Testis (tissue), 2 donors: ENCODE measurements at regions not wholly inside any gene's neighbourhood (a gene's known extent, or its start where the extent isn't known, plus 50 kb on each side); places are given as distances from the start of the nearest gene placed in this dataset.

Experiments used
- DNase-seq: peaks from one replicate; pipeline ENCODE4 v3.0.0-alpha.2; 2019
- H3K27ac ChIP-seq, 2 donors: fragments of 200-600 bp; sonication (generic); one replicate each; pipeline ENCODE4 v1.5.1; 2019
- H3K27me3 ChIP-seq: fragments of 200-600 bp; sonication (generic); one replicate; pipeline ENCODE4 v1.5.1; 2019
- H3K36me3 ChIP-seq: fragments of 200-600 bp; sonication (generic); one replicate; pipeline ENCODE4 v1.5.1; 2017; ENCODE audit warnings: low read depth; ENCODE audit errors: missing control alignments
- H3K4me1 ChIP-seq: fragments of 200-600 bp; sonication (generic); one replicate; pipeline ENCODE4 v1.5.1; 2019
- H3K4me3 ChIP-seq, 2 donors: fragments of 200-600 bp; sonication (generic); one replicate each; pipeline ENCODE4 v1.5.1; 2017 to 2019
- H3K9me3 ChIP-seq: fragments of 200-600 bp; sonication (generic); one replicate; pipeline ENCODE4 v1.5.1; 2017
- POLR2A ChIP-seq: fragments of 450-650 bp; IDR thresholded peaks from one replicate; pipeline ENCODE4 v1.6.1; 2017; ENCODE audit warnings: antibody characterized with exemption, mild to moderate bottlenecking, moderate library complexity
- WGBS, 2 donors: methylation state at CpG; one replicate each; pipeline ENCODE4 v1.1.5; 2018; 5-methylcytosine and 5-hydroxymethylcytosine counted together
- intact Hi-C: fragments of 100-400 bp; cut with DNase I; formaldehyde crosslinking; loops from one replicate; pipeline ENCODE4 v1.15.1; 2023; ENCODE audit warnings: low total_unique reads
- TF ChIP-seq, protein P1 (sequence below), 3 experiments: fragments of 450-650 bp in 2 of 3; fragments of 200-600 bp in 1 of 3; sonication (generic) in 1 of 3; IDR thresholded peaks; one replicate each; pipeline ENCODE4 v1.5.1; 2016 to 2019; ENCODE audit warnings: antibody characterized with exemption in 3 of 3, mild to moderate bottlenecking in 2 of 3, moderate library complexity in 1 of 3

DNA sequence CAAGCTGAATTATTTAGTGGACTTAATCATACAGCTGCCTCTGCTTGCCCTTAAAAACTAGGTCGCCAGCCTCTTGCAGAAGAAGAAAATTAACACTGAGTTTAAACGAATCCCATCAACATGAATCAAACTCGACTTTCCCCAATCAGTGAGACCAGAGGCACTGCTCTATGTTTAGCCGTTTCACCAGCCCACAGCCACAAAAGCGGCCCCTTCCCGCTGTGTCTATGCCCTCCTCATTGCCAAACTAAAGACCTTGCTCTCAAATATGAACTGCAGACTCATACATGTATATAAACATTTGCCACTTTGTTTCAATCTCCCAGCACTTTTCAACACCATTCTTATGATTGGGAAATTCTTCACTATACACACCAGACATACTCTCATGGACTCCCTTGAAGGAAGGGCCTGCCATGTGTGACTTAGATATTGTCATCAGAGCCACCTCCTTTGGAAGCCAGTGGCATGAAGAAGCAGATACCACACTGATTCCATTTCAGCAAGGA is 105.8 kb upstream of the ADGRF1 start:
- Histone ChIP-seq H3K4me3 (no peak overlapping the region), H3K36me3 (no peaks in the 10 kb centered on the region), H3K4me1 (no peaks in the 10 kb centered on the region), H3K9me3 (no peaks in the 10 kb centered on the region), H3K27me3 (no peaks in the 10 kb centered on the region), H3K27ac (no peak overlapping the region)
- intact Hi-C loops: no loop called here
- no peak for DNase-seq
- TF ChIP-seq POLR2A: no peak
- TF ChIP-seq, protein P1, sequence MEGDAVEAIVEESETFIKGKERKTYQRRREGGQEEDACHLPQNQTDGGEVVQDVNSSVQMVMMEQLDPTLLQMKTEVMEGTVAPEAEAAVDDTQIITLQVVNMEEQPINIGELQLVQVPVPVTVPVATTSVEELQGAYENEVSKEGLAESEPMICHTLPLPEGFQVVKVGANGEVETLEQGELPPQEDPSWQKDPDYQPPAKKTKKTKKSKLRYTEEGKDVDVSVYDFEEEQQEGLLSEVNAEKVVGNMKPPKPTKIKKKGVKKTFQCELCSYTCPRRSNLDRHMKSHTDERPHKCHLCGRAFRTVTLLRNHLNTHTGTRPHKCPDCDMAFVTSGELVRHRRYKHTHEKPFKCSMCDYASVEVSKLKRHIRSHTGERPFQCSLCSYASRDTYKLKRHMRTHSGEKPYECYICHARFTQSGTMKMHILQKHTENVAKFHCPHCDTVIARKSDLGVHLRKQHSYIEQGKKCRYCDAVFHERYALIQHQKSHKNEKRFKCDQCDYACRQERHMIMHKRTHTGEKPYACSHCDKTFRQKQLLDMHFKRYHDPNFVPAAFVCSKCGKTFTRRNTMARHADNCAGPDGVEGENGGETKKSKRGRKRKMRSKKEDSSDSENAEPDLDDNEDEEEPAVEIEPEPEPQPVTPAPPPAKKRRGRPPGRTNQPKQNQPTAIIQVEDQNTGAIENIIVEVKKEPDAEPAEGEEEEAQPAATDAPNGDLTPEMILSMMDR (IDR thresholded peaks at IDR 0.05): no peak
- 70 to 77% methylated on average over 6 of the region's 6 CpGs for WGBS, 2 donors

- Histone ChIP-seq H3K9me3 (no peaks in the 10 kb centered on the region), H3K36me3 (no peaks in the 10 kb centered on the region), H3K4me3 (no peak overlapping the region), H3K27ac (no peak overlapping the region), H3K27me3 (no peaks in the 10 kb centered on the region), H3K4me1 (no peaks in the 10 kb centered on the region)
- no peak for DNase-seq
- WGBS, 2 donors: 56 to 58% methylated on average over 5 of the region's 5 CpGs
- TF ChIP-seq POLR2A: no peak
- TF ChIP-seq, protein P1 (IDR thresholded peaks at IDR 0.05): no peak
- intact Hi-C loops: no loop called here
These were observed 105.1 kb upstream of the ADGRF1 start for GRCh38 chr6:47147175-47147727.

DNA sequence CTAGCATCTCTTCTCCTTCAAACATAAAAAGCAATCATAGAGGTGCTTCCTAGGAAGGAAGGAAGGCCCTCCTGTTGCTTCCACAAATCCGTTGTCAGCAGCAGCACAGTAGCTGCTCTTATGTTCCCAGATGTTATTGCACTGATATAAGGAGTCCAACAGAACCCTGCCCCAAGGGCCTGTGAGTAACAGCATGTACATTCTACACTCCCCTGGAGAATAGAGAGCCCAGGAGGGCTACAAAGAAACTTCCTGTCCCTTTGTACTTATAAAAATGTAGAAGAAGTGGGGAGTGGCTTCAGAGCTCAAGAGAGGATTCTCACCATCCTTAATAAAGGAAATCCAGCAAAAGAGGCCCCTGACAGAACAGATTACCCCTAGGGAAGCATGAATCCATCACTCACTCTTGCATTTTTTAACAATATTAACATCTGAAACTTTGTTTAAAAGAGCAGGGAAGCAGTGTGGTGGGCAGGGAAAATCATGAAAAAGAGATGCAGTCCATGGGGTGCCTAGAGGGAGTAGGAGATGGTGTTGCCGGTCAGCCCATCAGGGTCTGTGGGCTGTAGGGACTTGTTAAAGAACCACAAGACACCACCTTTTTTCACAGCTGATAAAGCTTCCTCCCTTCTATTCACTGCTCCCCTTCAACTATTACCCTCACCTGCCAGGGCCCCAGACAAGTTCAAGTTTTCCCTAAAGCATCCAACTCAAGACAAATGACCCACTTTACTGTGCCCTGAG is 104.5 kb upstream of the ADGRF1 start:
- H3K27ac ChIP-seq: no peak overlapping the region
- H3K9me3 ChIP-seq: no peaks in the 10 kb centered on the region

GRCh38 chr6:47145212-47145611 is 103.1 kb upstream of the ADGRF1 start:
- no peak for DNase-seq
- H3K27me3 ChIP-seq: no peaks in the 10 kb centered on the region
- no peaks in the 10 kb centered on the region for H3K9me3 ChIP-seq
- H3K27ac ChIP-seq: no peak overlapping the region
- intact Hi-C loops: no loop called here
- no peak overlapping the region for H3K4me3 ChIP-seq
- H3K4me1 ChIP-seq: no peaks in the 10 kb centered on the region
- no peaks in the 10 kb centered on the region for H3K36me3 ChIP-seq
- no peak for TF ChIP-seq POLR2A
- TF ChIP-seq, protein P1 (IDR thresholded peaks at IDR 0.05): no peak

More for the DNA sequence above, 104.5 kb upstream of the ADGRF1 start:
- DNase-seq: no peak
- TF ChIP-seq, protein P1 (IDR thresholded peaks at IDR 0.05): no peak
- TF ChIP-seq POLR2A: no peak
- Histone ChIP-seq H3K4me1 (no peaks in the 10 kb centered on the region), H3K27me3 (no peaks in the 10 kb centered on the region), H3K36me3 (no peaks in the 10 kb centered on the region), H3K4me3 (no peak overlapping the region)
- intact Hi-C loops: no loop called here
- 54 to 70% methylated on average over 2 of the region's 2 CpGs for WGBS, 2 donors
